NOMO-1 treated with dmso at 0.1 percent for 144 hours (cell line): ENCODE measurements at regions not wholly inside any gene's neighbourhood (a gene's known extent, or its start where the extent isn't known, plus 50 kb on each side); places are given as distances from the start of the nearest gene placed in this dataset.

Experiments
- DNase-seq: peaks from one replicate; lab custom pipeline; 2025; ENCODE audit not compliant: unreplicated experiment; lab: John Stamatoyannopoulos, UW

DNA sequence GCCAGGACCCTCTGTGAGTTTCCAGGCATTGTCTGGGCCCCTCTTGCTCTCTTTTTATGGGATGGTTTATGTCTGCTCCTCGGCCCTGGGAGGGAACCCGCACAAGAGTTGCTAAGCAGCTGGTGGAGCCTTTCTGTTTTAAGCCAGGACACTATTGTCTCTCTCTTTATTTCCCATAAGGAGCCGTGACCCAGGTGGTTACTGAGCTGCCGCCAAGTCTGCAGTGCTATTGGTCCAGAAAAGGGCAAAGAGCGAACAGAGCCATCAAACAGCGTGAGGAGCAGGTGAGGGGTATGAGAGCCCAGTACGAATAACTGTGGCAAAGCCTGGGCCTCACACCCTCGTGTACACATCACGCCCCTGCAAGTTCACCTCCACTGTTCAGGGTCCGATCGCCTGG is 280.2 kb downstream of the SHQ1 start:
- DNase-seq, result no peak

DNA sequence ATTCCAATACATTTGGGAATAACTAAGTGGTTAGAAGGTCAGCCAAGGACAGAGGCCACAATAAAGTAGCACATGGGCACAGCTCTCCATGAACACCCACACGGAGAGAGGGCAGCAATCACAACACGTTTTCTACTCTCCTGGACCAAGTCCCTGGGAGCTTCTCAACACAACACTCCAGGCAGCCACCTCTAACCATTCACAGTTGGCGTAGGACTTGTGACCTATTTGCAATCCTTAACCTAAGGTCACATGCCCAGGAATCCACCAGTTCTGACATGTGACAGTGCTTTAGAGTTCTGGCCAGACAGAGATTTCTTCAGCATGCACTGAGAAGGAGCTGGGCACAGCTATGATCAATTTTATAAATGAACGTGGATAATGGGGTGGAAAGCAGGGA is 280.8 kb downstream of the SHQ1 start:
- DNase-seq, result no peak

DNA sequence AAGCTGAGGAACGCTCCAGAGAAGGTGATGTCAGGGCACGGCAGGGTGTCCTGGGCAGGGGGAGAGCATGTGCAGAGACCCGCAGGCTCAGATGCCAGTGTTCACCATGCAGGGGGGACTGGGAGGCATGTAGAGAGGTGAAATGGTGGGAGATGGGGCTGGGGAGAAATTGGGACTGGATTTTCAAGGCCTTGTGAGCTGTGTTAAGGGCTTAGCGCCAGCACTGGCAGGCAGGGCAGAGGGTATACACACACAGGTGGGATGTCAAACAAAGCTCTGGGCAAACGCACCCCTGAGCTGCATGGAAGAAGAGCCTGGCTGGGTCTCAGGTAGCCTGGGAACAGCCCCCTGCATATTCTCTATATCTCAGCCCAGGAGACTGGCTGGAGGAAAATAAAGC is 282.7 kb downstream of the SHQ1 start:
- DNase-seq, result no peak

DNA sequence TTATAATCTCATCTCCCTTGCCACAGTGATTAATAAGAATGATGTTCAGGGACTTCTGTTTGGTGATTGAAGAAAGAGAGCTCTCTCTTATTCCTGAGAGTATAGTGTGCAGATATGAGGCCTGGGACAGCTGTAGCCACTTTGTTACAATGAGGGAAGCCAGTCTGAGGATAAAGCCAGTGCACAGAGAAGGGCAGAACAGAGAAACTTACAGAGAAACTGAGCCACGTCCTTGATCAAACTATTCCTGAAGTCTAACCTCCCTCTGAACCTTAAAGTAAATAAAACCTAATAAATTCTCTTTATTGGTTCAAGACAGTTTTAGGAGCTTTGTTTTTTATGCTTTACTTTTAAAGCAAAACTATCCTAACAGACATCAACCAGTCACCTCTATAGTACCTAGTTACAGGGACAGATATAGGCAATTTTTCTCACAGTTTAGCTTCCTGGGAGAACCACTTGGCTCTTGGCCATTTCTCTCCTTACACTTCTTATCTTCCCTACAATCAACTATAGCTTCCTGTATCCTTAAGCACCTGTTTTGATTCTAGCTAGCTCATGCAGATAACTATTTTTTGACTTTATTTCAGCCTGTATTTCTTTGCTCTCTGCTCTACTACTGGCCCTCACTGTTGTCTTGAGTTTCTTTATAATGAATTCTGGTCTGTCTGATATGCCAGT is 284.4 kb downstream of the SHQ1 start:
- DNase-seq, result no peak

DNA sequence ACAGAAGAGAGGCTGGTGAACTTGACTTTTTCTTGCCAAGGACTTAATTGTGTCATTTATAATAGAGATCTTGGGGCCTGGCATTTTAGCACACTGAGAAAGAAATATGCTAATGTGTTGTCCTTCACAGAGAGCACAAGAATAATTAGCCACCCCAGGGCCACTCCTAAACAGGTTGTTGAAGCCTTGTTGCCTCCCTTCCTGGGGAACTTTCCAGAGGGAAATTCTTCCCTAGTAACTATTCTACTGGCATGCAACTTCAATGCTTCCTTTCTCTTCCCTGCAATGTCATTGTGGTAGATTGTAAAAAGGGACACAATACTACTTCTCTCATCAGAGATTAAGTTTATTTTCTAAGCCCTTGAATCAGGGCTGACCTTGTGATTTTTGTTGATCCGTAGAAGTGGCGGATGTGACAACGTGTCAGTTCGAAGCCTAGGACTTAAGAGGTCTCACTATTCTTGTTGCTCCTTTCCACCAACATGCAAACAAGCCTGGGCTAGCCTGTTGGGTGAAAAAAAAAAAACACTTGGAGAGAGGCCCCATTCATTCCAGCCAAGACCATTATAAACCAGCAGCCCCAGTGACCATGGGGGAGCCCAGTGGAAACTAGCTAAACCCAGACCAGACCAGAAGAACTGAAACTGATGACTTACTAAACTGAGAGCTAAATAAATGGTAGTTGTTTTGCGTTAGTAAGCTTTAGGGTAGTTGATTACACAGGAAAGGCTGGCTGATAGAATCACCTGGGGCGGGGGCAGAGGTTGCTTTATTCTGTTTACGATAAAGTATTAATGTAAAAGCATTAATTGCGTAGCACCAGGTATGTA is 287.2 kb downstream of the SHQ1 start:
- DNase-seq, result no peak

DNA sequence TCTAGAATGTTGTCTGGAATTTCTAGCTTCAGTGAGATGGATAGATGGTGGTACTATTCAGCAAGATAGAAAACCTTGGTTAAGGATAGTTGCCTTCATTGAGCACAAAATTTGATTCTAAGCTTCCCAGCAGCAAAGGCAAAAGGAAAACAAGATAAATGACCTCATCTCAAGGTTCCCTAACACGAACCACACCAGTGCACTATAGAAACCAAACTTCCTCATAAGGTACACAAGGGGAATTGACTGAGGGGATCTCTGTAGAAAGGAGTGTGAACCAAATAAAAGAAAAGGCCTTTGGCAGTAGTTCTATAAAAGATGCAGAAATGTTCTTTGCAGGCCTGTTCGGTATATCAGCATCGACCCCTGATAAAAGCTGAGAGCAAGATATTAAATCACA is 288.9 kb downstream of the SHQ1 start:
- peak; percentile 10 for DNase-seq

DNA sequence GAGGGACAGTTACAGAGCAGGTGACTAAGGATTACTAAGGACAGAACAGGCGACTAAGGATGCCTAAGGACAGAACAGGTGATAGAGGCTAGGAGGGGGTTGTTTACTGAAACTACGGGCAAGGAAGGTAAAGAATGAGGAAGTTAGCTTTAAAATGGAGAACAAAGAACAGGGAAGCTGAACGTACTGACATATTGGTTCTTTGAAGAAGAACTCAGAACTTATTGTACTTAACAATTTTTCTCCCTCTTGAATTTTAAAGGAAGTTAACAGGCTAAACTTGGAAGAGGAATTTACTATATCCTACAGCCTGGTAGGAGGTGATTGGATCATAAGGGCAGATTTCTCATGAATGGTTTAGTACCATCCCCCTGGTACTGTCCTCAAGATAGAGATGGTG is 290.2 kb downstream of the SHQ1 start:
- DNase-seq, result no peak

DNA sequence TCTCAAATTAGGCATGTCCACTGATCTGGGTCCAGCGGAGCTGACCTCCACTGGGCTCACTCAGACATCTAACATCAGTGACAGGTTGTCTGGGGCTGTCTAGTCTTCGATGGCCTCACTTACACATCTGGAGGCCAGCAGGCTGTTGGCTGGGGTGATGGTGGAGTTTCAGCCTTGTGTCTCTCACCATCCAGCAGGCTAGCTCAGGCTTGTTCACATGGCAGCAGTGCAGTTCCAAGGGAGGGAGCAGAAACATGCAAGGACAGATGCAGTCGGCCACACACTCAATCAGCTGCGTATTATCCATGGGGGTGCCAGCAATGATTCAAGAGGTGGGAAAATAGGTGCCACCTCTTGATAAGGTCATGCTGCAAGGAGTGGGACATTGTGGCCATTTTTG is 292.5 kb downstream of the SHQ1 start:
- no peak for DNase-seq

DNA sequence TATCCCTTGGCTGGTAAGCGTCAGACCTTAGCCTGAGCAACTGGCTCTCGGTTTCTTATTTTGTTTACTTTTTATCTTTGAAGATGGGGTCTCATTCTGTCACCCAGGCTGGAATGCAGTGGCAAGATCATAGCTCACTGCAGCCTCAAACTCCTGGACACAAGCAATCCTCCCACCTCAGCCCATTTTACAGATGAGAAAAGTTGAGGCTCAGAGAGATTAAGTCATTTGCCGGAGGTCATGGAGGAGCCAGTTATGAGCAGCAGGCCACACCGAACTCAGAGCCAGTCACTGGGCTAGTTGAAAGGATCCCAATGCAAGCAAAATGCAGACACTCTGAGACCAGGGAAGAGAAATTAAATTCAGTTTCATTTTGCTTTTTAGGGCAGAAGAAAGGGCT is 293.6 kb downstream of the SHQ1 start:
- no peak for DNase-seq

DNA sequence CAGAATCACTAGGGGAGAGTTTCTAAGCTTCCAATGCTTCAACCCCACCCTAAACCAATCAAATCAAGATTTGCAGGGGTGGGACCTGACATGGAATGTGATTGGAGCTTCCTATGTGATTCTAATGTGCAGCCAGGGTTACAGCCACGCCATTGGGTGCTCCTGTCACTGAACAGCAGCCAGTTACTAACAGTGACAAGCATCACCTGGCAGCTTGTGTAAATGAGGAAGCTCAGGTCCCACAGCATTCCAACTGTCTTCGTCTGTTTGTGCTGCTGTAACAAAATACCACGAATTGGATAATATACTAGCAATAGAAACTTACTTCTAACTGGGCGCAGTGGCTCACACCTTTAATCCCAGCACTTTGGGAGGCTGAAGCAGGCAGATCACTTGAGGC is 294.9 kb downstream of the SHQ1 start:
- DNase-seq, result no peak

DNA sequence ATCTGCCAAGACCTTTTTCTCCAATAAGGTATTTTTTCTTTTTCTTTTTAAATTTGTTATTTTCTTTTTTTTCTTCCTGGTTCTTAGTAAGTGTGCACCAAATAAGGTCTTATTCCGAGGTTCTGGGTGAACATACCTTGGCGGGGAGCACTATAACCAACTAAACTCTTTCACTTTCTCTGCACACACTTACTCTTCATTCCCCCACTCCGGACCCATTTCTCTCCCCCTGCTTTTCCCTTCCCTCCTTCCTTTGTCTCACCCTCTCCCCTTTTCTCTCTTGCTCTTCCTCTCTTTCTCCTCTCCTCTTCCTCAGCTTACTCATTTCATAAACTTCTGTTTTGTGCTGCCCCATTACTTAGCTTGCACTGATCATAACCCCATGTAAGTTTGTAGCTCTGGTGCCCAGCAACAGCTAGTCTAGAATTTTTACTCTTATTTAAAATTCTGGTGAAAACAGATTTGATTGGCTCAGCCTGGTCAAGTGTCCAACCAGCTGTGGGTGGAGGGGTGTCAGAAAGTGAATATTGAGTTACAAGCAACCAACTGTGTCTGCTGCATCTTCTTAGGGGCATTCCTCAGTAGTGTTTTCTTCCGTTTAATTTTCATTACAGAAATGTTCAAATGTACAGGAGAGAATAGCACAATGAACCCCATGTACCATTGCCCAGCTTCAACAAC is 297.5 kb downstream of the SHQ1 start:
- no peak for DNase-seq

DNA sequence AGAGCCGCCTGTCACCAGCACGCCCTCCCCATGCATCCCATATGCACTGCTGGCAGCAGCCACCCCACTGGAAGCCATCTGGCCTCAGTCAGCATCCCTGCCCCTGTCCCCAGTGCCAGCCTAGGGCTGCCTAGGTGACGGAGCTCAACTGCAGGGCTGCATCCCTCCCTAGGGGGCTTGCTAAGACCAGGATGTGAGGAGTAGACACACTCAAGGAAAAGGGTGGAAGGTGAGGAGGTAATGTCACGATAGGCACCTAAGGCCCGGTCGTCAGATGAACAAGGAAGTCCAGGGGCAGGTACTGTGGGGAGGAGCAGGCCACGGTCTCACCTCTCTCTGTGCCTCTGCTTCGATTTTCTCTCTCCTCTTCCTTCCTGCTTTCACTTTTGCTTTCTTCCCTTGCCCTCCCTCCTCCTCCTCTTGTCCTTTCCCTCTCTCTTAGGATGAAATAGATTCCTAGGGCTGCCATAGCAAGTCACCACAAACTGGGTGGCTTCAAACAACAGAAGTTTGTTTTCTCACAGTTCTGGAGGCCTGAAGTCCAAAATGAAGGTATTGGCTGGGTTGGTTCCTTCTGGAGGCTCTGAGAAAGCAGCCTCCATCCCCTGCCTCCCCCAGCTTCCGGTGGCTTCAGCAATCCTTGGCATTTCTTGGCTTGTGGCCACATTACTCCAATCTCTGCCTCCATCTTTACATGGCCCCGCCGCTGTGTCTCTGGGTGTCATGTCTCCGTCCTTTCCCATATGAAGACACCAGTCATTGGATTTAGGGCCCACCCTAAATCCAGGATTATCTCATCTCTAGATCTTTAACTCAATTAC is 298.3 kb downstream of the SHQ1 start:
- DNase-seq, result no peak

DNA sequence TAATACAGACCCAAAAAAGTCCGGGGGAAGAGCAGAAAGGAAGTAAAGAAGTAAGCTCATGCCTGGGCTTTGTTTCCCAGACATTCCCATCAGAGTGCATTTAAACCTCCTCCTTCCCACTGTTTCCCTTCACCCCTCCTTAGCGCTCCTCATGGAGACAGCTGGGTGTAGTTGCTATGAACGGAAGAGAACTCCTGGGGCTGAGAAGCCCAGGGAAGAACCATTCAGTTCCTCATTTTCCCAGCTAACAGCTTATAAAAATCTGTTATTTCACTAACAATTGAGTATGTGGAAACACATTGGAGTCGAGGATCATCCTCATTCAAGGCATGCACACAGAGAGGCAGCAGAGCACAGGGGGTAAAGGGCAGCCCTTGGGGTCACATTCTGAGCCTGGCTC is 299.3 kb downstream of the SHQ1 start:
- DNase-seq, result no peak

DNA sequence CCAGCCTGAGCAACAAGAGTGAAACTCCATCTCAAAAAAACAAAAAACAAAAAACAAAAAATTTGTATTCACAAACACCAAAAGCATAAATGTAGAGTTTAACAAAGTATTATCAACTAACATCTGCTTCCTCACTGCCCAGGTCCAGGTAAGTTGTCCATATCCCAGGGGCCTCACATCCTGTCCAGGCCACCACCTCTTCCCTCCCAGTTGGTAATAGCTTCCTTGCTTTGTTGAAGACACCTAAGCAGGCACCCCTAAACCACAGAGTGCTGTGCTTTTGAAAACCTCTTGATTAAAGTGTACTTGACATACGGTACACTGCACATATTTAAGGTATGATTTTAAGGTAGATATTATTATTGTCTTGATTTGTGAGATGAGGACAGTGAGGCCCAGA is 299.8 kb downstream of the SHQ1 start:
- DNase-seq, result no peak

DNA sequence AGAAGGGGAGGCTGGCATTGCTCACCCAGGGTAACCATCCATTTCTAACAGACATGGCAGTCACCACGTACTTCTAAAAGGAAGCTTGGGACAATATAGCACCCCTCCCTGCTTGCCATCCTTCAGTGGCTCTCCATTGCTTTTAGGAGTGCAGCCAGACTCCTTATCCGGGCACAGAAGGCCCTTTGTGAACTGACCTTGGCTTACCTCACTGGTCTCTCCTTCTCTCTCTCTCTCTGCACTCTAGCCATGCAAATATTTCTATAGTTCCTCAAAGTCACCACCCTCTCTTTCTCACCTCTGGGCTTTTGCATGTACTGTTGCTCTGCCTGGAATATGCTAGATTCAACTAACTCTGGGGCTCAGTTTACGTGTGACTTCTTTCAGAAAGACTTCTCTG is 301.1 kb downstream of the SHQ1 start:
- DNase-seq, result no peak

DNA sequence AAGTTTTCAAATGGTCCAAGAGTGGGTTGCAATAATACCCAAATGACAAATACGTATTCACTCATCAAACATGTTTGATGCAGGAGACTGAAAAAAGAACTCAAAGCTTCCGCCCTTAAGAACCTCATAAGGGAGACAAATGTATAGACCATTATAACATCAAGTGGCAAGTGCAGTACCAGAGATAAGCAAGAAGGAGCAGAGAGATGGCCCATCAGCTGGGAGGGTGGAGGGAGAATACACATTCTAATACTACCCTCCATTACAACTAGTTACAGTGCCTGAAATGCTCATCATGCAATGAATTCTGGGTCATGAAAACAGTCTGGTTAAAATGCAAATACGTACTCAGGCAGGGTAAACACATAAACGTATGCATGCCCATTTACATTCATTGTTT is 304.0 kb downstream of the SHQ1 start:
- DNase-seq, result no peak

DNA sequence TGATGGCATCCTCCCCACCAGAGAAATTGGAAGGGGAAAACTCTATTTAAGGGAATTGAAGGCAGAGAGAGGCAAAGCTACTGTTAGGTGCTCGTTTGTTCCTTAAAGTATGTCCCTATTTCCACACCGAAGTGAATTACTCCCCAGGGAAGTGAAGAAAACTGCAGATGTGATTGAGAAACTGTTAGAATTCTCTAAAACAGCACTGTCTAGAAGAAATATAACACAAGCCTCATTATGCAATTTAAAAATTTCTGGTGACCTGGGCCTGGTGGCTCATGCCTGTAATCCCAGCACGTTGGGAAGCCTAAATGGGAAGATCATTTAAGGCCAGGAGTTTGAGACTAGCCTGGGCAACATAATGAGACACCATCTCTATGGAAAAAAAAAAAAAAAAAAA is 305.0 kb downstream of the SHQ1 start:
- no peak for DNase-seq

DNA sequence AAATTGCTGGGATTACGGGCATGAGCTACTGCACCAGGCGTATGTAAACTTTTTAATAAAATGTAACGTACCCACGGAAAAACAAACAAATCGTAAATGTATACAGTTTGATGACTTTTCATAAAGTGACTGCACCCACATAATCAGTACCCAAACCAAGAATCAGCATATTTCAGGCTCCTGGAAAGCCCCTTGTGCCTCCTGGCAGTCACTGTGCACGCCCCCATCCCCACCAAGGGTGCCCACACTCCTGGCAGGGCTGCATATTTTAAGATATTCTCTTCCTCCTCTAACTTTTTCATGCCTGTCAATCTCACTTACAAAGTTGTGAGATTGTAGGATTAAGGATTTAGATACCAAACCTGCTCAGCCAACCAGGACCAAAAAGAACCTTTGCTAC is 305.5 kb downstream of the SHQ1 start:
- no peak for DNase-seq

DNA sequence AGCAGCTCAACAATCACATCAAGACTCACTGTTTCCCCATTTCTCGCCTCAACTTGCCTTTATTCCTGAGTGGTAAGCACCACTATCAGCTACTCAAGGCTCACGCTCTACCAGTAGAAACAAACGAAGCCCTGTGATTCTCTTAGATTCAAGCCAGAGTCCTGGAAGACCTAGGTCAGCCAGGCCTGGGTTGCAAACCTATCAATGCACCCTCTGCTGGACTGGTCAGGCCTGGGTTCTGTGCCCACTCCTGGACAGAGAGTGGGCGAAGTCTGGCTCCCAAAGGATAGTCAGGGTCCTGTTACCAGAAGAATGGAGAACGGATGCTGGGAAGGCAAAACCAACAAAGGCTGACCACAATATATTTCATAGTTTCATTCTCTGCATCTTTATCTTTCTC is 308.4 kb downstream of the SHQ1 start:
- DNase-seq, result no peak

DNA sequence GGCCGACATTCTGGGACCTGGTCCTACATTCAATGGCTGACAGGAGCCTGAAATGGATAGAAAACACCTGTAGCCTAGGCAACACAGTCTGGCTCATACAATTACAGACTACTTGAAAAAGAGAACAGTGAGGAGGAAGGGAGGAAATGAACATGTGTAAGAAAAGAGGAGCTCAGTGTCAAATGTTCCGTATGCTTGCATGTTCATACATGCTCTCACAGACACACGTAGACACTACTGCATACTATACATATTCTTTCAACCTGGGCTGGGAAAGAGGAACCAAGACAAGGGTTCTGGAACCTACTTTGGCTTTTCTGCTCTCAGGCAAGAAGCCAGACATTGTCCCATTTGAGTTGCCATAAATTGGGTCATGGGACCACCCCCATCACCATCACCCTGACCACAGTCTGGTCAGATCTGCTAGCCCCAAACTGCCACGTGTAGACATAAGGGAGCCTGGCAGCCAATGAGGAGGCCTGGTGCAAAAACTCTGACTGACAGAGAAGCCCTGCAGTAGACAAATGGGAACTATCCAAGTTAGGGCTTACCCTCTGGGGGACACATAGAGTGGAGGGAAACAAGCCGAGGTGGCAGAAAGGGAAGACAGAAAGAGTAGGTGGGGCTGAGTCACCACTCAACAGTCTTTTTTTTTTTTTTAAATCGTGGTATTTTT is 310.0 kb downstream of the SHQ1 start:
- no peak for DNase-seq

DNA sequence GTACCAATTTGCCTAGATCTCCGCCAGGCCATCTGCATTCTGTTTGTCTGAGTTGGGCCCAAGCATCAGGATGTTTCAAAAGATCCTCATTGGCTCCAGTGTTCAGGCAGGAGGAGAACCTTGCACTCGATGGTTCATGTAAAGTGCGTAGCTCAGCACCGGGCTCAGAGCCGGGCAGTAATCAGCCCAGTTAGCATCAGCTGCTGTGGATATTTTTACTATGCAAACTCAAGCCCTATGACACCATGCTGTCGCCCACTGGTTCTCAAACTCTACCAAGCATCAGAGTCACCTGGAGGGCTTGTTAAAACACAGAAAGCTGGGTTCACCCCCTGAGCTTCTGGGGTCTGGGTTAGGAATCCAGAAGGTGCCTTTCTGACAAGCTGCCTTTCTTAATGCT is 310.8 kb downstream of the SHQ1 start:
- no peak for DNase-seq
